ENCODE measurements at regions not wholly inside any gene's neighbourhood (a gene's known extent, or its start where the extent isn't known, plus 50 kb on each side); places are given as distances from the start of the nearest gene placed in this dataset.

GRCh38 chr3:168736202-168736601, 640.5 kb upstream of the GOLIM4 start:
- no peak for TF ChIP-seq CTCF (IDR thresholded peaks at IDR 0.05)
- TF ChIP-seq POLR2A (IDR thresholded peaks at IDR 0.05), result no peak

All from right lobe of liver (tissue), 4 donors.